ENCODE measurements at regions not wholly inside any gene's neighbourhood (a gene's known extent, or its start where the extent isn't known, plus 50 kb on each side); places are given as distances from the start of the nearest gene placed in this dataset.

DNA sequence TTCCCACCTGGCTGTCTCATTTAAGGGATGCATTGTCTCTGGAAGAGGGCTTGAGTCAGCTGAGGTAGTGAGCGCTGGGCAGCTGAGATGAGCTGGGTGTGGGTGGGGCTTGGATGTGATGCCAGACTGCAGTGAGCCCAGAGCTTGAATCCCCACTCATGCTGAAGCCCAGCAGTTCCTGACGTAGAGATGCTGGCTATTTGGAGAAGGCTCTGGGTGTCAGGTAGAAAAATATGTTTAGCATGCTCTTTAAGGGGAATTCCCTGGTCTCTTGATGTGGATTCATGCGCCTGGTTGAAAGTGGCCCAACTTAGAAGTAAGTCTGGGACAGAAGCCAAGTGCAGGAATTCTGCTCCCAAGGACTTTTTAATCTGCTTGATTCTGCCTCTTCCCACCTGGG lies 241.5 kb upstream of the IGFBP3 start:
- no peaks in the 10 kb centered on the region for H3K36me3 ChIP-seq (ENCODE audit: control insufficient read depth in 3 of 3, insufficient read depth in 3 of 3, low read length in 3 of 3)
- H3K27me3 ChIP-seq (ENCODE audit: control insufficient read depth in 3 of 3, insufficient read depth in 3 of 3, low read length in 3 of 3): no peaks in the 10 kb centered on the region
- H3K9ac ChIP-seq (ENCODE audit: low read depth in 1 of 3, low read length in 3 of 3): no peak overlapping the region
- H3K4me3 ChIP-seq (ENCODE audit: low read length in 3 of 3): no peak overlapping the region
- no peak overlapping the region for H3K27ac ChIP-seq (ENCODE audit: low read depth, low read length)
- peaks cover 0 to 2% (median 0%) of the 10 kb centered on the region in 3 donors for H3K9me3 ChIP-seq (ENCODE audit: control insufficient read depth in 3 of 3, low read length in 3 of 3)
- H3K4me1 ChIP-seq (ENCODE audit: control insufficient read depth in 3 of 3, insufficient read depth in 3 of 3, low read length in 3 of 3): no peaks in the 10 kb centered on the region

GRCh38 chr7:46160861-46161260 lies 239.8 kb upstream of the IGFBP3 start:
- Histone ChIP-seq H3K36me3 (ENCODE audit: control insufficient read depth in 3 of 3, insufficient read depth in 3 of 3, low read length in 3 of 3) (no peaks in the 10 kb centered on the region), H3K9ac (ENCODE audit: low read depth in 1 of 3, low read length in 3 of 3) (no peak overlapping the region), H3K27ac (ENCODE audit: low read depth, low read length) (no peak overlapping the region), H3K4me3 (ENCODE audit: low read length in 3 of 3) (no peak overlapping the region), H3K4me1 (ENCODE audit: control insufficient read depth in 3 of 3, insufficient read depth in 3 of 3, low read length in 3 of 3) (no peaks in the 10 kb centered on the region), H3K27me3 (ENCODE audit: control insufficient read depth in 3 of 3, insufficient read depth in 3 of 3, low read length in 3 of 3) (no peaks in the 10 kb centered on the region), H3K9me3 (ENCODE audit: control insufficient read depth in 3 of 3, low read length in 3 of 3) (peaks cover 0 to 2% (median 0%) of the 10 kb centered on the region in 3 donors)

GRCh38 chr7:46157931-46158330 lies 236.9 kb upstream of the IGFBP3 start:
- no peaks in the 10 kb centered on the region for H3K9me3 ChIP-seq (ENCODE audit: control insufficient read depth in 3 of 3, low read length in 3 of 3)
- H3K36me3 ChIP-seq (ENCODE audit: control insufficient read depth in 3 of 3, insufficient read depth in 3 of 3, low read length in 3 of 3): no peaks in the 10 kb centered on the region
- H3K9ac ChIP-seq (ENCODE audit: low read depth in 1 of 3, low read length in 3 of 3): no peak overlapping the region
- H3K27me3 ChIP-seq (ENCODE audit: control insufficient read depth in 3 of 3, insufficient read depth in 3 of 3, low read length in 3 of 3): no peaks in the 10 kb centered on the region
- H3K4me3 ChIP-seq (ENCODE audit: low read length in 3 of 3): no peak overlapping the region
- no peaks in the 10 kb centered on the region for H3K4me1 ChIP-seq (ENCODE audit: control insufficient read depth in 3 of 3, insufficient read depth in 3 of 3, low read length in 3 of 3)
- H3K27ac ChIP-seq (ENCODE audit: low read depth, low read length): no peak overlapping the region

- Histone ChIP-seq H3K9me3 (ENCODE audit: control insufficient read depth in 3 of 3, low read length in 3 of 3) (no peaks in the 10 kb centered on the region), H3K27ac (ENCODE audit: low read depth, low read length) (no peak overlapping the region), H3K4me1 (ENCODE audit: control insufficient read depth in 3 of 3, insufficient read depth in 3 of 3, low read length in 3 of 3) (no peaks in the 10 kb centered on the region), H3K4me3 (ENCODE audit: low read length in 3 of 3) (no peak overlapping the region), H3K36me3 (ENCODE audit: control insufficient read depth in 3 of 3, insufficient read depth in 3 of 3, low read length in 3 of 3) (no peaks in the 10 kb centered on the region), H3K9ac (ENCODE audit: low read depth in 1 of 3, low read length in 3 of 3) (no peak overlapping the region), H3K27me3 (ENCODE audit: control insufficient read depth in 3 of 3, insufficient read depth in 3 of 3, low read length in 3 of 3) (no peaks in the 10 kb centered on the region)
Measured at GRCh38 chr7:46157404-46157803, 236.3 kb upstream of the IGFBP3 start.

DNA sequence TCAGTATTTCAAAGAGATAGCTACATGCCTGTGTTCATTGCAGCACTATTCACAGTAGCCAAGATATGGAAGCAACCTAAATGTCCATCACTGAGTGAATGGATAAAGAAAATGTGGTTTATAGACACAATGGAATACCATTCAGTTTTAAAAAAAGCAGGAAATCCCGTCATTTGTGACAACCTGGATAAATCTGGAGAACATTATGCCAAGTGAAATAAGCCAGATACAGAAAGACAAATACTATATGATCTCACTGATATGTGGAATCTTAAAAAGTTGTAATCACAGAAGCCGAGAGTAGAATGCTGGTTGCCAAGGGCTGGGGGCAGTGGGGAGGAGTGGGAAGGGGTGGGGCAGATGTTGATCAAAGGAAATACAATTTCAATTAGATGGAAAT lies 235.8 kb upstream of the IGFBP3 start:
- Histone ChIP-seq H3K4me1 (ENCODE audit: control insufficient read depth in 3 of 3, insufficient read depth in 3 of 3, low read length in 3 of 3) (no peaks in the 10 kb centered on the region), H3K36me3 (ENCODE audit: control insufficient read depth in 3 of 3, insufficient read depth in 3 of 3, low read length in 3 of 3) (no peaks in the 10 kb centered on the region), H3K9me3 (ENCODE audit: control insufficient read depth in 3 of 3, low read length in 3 of 3) (no peaks in the 10 kb centered on the region), H3K9ac (ENCODE audit: low read depth in 1 of 3, low read length in 3 of 3) (no peak overlapping the region), H3K27me3 (ENCODE audit: control insufficient read depth in 3 of 3, insufficient read depth in 3 of 3, low read length in 3 of 3) (no peaks in the 10 kb centered on the region), H3K27ac (ENCODE audit: low read depth, low read length) (no peak overlapping the region), H3K4me3 (ENCODE audit: low read length in 3 of 3) (no peak overlapping the region)

GRCh38 chr7:46156086-46156485 lies 235.0 kb upstream of the IGFBP3 start:
- H3K27me3 ChIP-seq (ENCODE audit: control insufficient read depth in 3 of 3, insufficient read depth in 3 of 3, low read length in 3 of 3): no peaks in the 10 kb centered on the region
- no peaks in the 10 kb centered on the region for H3K9me3 ChIP-seq (ENCODE audit: control insufficient read depth in 3 of 3, low read length in 3 of 3)
- H3K27ac ChIP-seq (ENCODE audit: low read depth, low read length): no peak overlapping the region
- no peak overlapping the region for H3K9ac ChIP-seq (ENCODE audit: low read depth in 1 of 3, low read length in 3 of 3)
- H3K4me1 ChIP-seq (ENCODE audit: control insufficient read depth in 3 of 3, insufficient read depth in 3 of 3, low read length in 3 of 3): no peaks in the 10 kb centered on the region
- H3K36me3 ChIP-seq (ENCODE audit: control insufficient read depth in 3 of 3, insufficient read depth in 3 of 3, low read length in 3 of 3): no peaks in the 10 kb centered on the region
- H3K4me3 ChIP-seq (ENCODE audit: low read length in 3 of 3): no peak overlapping the region

- Histone ChIP-seq H3K27ac (ENCODE audit: low read depth, low read length) (no peak overlapping the region), H3K27me3 (ENCODE audit: control insufficient read depth in 3 of 3, insufficient read depth in 3 of 3, low read length in 3 of 3) (no peaks in the 10 kb centered on the region)
Measured at GRCh38 chr7:46155367-46155766, 234.3 kb upstream of the IGFBP3 start.

DNA sequence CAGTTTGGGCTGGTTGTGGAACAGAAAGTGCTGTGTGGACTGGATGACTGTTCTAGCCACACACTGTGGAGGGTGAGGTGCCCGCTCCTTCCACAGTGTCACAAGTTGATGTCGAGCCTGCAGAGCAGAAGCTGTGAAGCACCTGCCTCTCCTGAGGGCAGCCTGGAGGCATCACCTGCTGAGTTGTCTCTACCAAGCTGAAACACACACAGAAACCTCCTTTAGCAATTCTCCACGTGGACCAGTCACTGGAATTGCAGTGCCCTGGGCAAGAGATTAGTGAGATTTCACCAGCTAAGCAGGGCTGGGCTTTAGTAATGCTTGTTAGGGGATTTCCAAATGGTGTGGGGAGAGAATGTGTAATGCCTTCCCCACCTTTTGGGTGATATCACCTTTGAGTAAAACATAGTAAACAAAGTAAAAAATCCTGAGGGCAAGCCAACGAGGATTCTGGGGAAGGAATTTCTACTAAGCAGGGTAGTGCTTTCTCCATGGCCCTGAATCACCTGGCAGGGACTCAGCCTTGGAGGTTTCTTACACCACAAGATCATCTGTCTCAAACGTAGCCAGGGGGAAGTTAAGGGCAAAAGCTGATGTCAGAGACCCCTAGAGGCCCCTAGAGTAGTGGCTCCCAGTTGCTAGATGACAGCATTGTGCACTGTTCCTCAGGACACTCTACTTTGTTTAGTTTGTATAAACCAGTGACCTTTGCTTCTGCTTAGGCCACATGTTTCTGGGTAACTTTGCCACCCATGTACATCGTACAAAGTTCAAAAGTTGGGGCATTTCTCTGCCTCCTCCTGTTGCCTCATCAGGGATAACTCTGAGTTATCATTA lies 233.1 kb upstream of the IGFBP3 start:
- Histone ChIP-seq H3K27ac (ENCODE audit: low read depth, low read length) (no peak overlapping the region), H3K36me3 (ENCODE audit: control insufficient read depth in 3 of 3, insufficient read depth in 3 of 3, low read length in 3 of 3) (no peaks in the 10 kb centered on the region), H3K4me3 (ENCODE audit: low read length in 3 of 3) (no peak overlapping the region), H3K9ac (ENCODE audit: low read depth in 1 of 3, low read length in 3 of 3) (no peak overlapping the region), H3K27me3 (ENCODE audit: control insufficient read depth in 3 of 3, insufficient read depth in 3 of 3, low read length in 3 of 3) (no peaks in the 10 kb centered on the region), H3K9me3 (ENCODE audit: control insufficient read depth in 3 of 3, low read length in 3 of 3) (no peaks in the 10 kb centered on the region), H3K4me1 (ENCODE audit: control insufficient read depth in 3 of 3, insufficient read depth in 3 of 3, low read length in 3 of 3) (no peaks in the 10 kb centered on the region)

More at GRCh38 chr7:46155367-46155766, 234.3 kb upstream of the IGFBP3 start:
- no peak overlapping the region for H3K9ac ChIP-seq (ENCODE audit: low read depth in 1 of 3, low read length in 3 of 3)
- H3K4me3 ChIP-seq (ENCODE audit: low read length in 3 of 3): no peak overlapping the region
- H3K36me3 ChIP-seq (ENCODE audit: control insufficient read depth in 3 of 3, insufficient read depth in 3 of 3, low read length in 3 of 3): no peaks in the 10 kb centered on the region
- H3K4me1 ChIP-seq (ENCODE audit: control insufficient read depth in 3 of 3, insufficient read depth in 3 of 3, low read length in 3 of 3): no peaks in the 10 kb centered on the region
- H3K9me3 ChIP-seq (ENCODE audit: control insufficient read depth in 3 of 3, low read length in 3 of 3): no peaks in the 10 kb centered on the region

GRCh38 chr7:46153583-46153950 lies 232.5 kb upstream of the IGFBP3 start:
- Histone ChIP-seq H3K4me3 (ENCODE audit: low read length in 3 of 3) (no peak overlapping the region), H3K4me1 (ENCODE audit: control insufficient read depth in 3 of 3, insufficient read depth in 3 of 3, low read length in 3 of 3) (no peaks in the 10 kb centered on the region), H3K9ac (ENCODE audit: low read depth in 1 of 3, low read length in 3 of 3) (no peak overlapping the region), H3K27ac (ENCODE audit: low read depth, low read length) (no peak overlapping the region), H3K9me3 (ENCODE audit: control insufficient read depth in 3 of 3, low read length in 3 of 3) (no peaks in the 10 kb centered on the region), H3K27me3 (ENCODE audit: control insufficient read depth in 3 of 3, insufficient read depth in 3 of 3, low read length in 3 of 3) (no peaks in the 10 kb centered on the region), H3K36me3 (ENCODE audit: control insufficient read depth in 3 of 3, insufficient read depth in 3 of 3, low read length in 3 of 3) (no peaks in the 10 kb centered on the region)

DNA sequence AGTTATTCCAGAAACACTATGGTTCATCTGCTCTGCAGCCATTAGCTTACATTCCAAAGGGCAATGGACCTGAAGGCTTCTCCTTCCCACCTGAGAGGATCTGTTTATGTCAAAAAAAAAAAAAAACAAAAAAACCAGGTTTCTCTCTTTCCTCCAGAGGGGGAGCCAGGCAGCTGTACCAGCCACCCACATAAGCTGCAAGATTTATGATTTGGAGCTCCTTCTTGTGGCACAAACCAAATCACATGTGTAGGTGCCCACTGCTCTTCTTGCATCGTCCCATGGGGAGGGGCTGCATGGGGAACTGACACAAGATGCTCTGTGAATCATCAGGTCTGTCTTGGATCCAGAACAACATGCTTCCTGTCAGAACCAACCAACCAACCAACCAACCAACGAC lies 231.6 kb upstream of the IGFBP3 start:
- Histone ChIP-seq H3K36me3 (ENCODE audit: control insufficient read depth in 3 of 3, insufficient read depth in 3 of 3, low read length in 3 of 3) (no peaks in the 10 kb centered on the region), H3K4me3 (ENCODE audit: low read length in 3 of 3) (no peak overlapping the region), H3K27ac (ENCODE audit: low read depth, low read length) (no peak overlapping the region), H3K27me3 (ENCODE audit: control insufficient read depth in 3 of 3, insufficient read depth in 3 of 3, low read length in 3 of 3) (no peaks in the 10 kb centered on the region), H3K4me1 (ENCODE audit: control insufficient read depth in 3 of 3, insufficient read depth in 3 of 3, low read length in 3 of 3) (no peaks in the 10 kb centered on the region), H3K9ac (ENCODE audit: low read depth in 1 of 3, low read length in 3 of 3) (no peak overlapping the region), H3K9me3 (ENCODE audit: control insufficient read depth in 3 of 3, low read length in 3 of 3) (no peaks in the 10 kb centered on the region)

Data from skeletal muscle tissue (tissue), 3 donors.